ENCODE measurements at regions not wholly inside any gene's neighbourhood (a gene's known extent, or its start where the extent isn't known, plus 50 kb on each side); places are given as distances from the start of the nearest gene placed in this dataset.

DNA sequence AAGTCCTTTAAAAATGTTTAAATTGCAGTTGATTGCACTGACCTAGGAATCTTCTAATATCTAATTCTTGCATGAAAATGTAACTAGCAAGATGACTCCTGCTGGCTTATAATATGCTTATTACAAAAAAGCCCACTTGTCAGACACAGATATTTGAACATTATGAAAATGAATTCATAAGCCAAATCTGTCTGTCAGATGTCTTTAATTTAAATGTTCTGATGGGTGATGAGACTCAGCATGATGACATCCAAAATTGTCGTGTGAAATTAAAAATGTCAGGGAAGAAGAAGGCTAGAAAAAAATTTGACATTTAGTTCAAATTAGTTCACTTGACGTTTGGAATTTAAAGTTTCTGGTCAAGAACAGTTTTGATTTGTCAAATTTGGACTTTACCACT, 277.8 kb downstream of the PHF14 start:
- TF ChIP-seq CTCF (IDR thresholded peaks at IDR 0.05) (no peak), POLR2A (IDR thresholded peaks at IDR 0.05; ENCODE audit: low read depth) (no peak), POLR2AphosphoS5 (IDR thresholded peaks at IDR 0.05) (no peak), EP300 (IDR thresholded peaks at IDR 0.05) (no peak)

All from esophagus muscularis mucosa (tissue), 4 donors.